CD4-positive, alpha-beta T cell (primary cell): ENCODE measurements at regions not wholly inside any gene's neighbourhood (a gene's known extent, or its start where the extent isn't known, plus 50 kb on each side); places are given as distances from the start of the nearest gene placed in this dataset.

Source experiments
- ATAC-seq: fragments of 200-7000 bp; cut with Tn5 transposase; one replicate; pipeline ENCODE4 v1.10.0; 2022; ENCODE audit warnings: mild to moderate bottlenecking; ENCODE audit not compliant: poor library complexity
- CTCF ChIA-PET: fragments of 350-600 bp; sonication (Branson Sonifier 250); formaldehyde crosslinking; loops from one replicate; lab custom pipeline; 2021; ENCODE audit warnings: antibody characterized with exemption, inconsistent platforms; lab: Charles Lee
- POLR2A ChIA-PET: fragments of 350-600 bp; sonication (Branson Sonifier 250); formaldehyde crosslinking; loops from one replicate; lab custom pipeline; 2021; ENCODE audit warnings: antibody characterized with exemption, inconsistent platforms; lab: Charles Lee
- DNase-seq, 14 experiments: peaks; one replicate each; pipeline ENCODE4 v3.0.0-alpha.2; 2013 to 2020; ENCODE audit warnings: mixed read lengths in 2 of 14
- H3K27ac ChIP-seq, 2 donors: one replicate each; pipeline versions ENCODE4 v1.5.1 to v1.7.0; 2013; ENCODE audit warnings: low read length in 2 of 2, low read depth in 1 of 2, mild to moderate bottlenecking in 1 of 2
- H3K27me3 ChIP-seq, 2 experiments: 1 replicate in 1 of 2; 2 replicates in 1 of 2; pipeline versions ENCODE4 v1.6.1 to v1.7.0; 2013; ENCODE audit warnings: low read length in 2 of 2, control low read depth in 1 of 2, mild to moderate bottlenecking in 1 of 2, moderate library complexity in 1 of 2; ENCODE audit not compliant: insufficient read depth in 2 of 2, control insufficient read depth in 1 of 2
- H3K36me3 ChIP-seq: one replicate; pipeline ENCODE4 v1.6.1; 2013; ENCODE audit warnings: low read length, control low read depth; ENCODE audit not compliant: insufficient read depth
- H3K4me1 ChIP-seq: one replicate; pipeline ENCODE4 v1.6.1; 2013; ENCODE audit warnings: low read length, control low read depth; ENCODE audit not compliant: insufficient read depth
- H3K4me3 ChIP-seq: one replicate; pipeline ENCODE4 v1.5.1; 2013; ENCODE audit warnings: mild to moderate bottlenecking, low read length, moderate library complexity
- H3K9me3 ChIP-seq, 2 experiments: 1 replicate in 1 of 2; 2 replicates in 1 of 2; pipeline versions ENCODE4 v1.6.1 to v1.7.0; 2013; ENCODE audit warnings: low read length in 2 of 2, mild to moderate bottlenecking in 2 of 2, control low read depth in 1 of 2, moderate library complexity in 1 of 2; ENCODE audit not compliant: control insufficient read depth in 1 of 2, insufficient read depth in 1 of 2
- H3K27ac Mint-ChIP-seq: one replicate; pipeline ENCODE4 v1.8.0; 2020; ENCODE audit warnings: mixed read lengths
- H3K27me3 Mint-ChIP-seq: one replicate; pipeline ENCODE4 v1.8.0; 2021; ENCODE audit warnings: mixed read lengths
- H3K36me3 Mint-ChIP-seq: one replicate; pipeline ENCODE4 v1.8.0; 2021; ENCODE audit warnings: low read depth, mixed read lengths
- H3K4me1 Mint-ChIP-seq: one replicate; pipeline ENCODE4 v1.8.0; 2021; ENCODE audit warnings: low read depth, mixed read lengths
- H3K4me3 Mint-ChIP-seq: one replicate; pipeline ENCODE4 v1.8.0; 2020; ENCODE audit warnings: mild to moderate bottlenecking, mixed read lengths
- H3K9me3 Mint-ChIP-seq: one replicate; pipeline ENCODE4 v1.8.0; 2020; ENCODE audit warnings: mixed read lengths
- CTCF ChIP-seq: fragments of 200-600 bp; IDR thresholded peaks from one replicate; pipeline ENCODE4 v1.8.0; 2022; ENCODE audit warnings: antibody characterized with exemption, mild to moderate bottlenecking
- intact Hi-C, 2 experiments: fragments of 100-400 bp; cut with DNase I in 1 of 2; cut with micrococcal nuclease in 1 of 2; formaldehyde crosslinking; loops; one replicate each; pipeline versions ENCODE4 v1.15.1 to v1.9.0; 2023 to 2025; cut with DNase I, micrococcal nuclease

GRCh38 chr20:54339093-54339492 is 131.2 kb downstream of the PFDN4 start:
- no peak for ATAC-seq
- Histone ChIP-seq H3K9me3 (peaks cover 0 to 4% of the 10 kb centered on the region in 2 experiments), H3K4me1 (no peaks in the 10 kb centered on the region), H3K27me3 (no peaks in the 10 kb centered on the region), H3K36me3 (no peaks in the 10 kb centered on the region), H3K4me3 (no peak overlapping the region), H3K27ac (no peak overlapping the region)
- ChIA-PET POLR2A (no interaction called here), CTCF (no interaction called here)
- Mint-ChIP-seq H3K9me3 (peaks cover 3% of the 10 kb centered on the region), H3K4me1 (no peaks in the 10 kb centered on the region), H3K36me3 (no peaks in the 10 kb centered on the region), H3K27ac (no peak overlapping the region), H3K27me3 (peaks cover 11% of the 10 kb centered on the region), H3K4me3 (no peak overlapping the region)
- DNase-seq: no peak
- intact Hi-C loops: no loop called here
- TF ChIP-seq CTCF: no peak

GRCh38 chr20:54340206-54340605 is 132.3 kb downstream of the PFDN4 start:
- Histone ChIP-seq H3K9me3 (peaks cover 0 to 4% of the 10 kb centered on the region in 2 experiments), H3K27me3 (no peaks in the 10 kb centered on the region), H3K4me3 (no peak overlapping the region), H3K27ac (no peak overlapping the region), H3K4me1 (no peaks in the 10 kb centered on the region), H3K36me3 (no peaks in the 10 kb centered on the region)
- intact Hi-C loops: no loop called here
- H3K9me3 Mint-ChIP-seq: no peaks in the 10 kb centered on the region
- ChIA-PET CTCF (no interaction called here), POLR2A (no interaction called here)
- no peak for DNase-seq
- H3K27ac Mint-ChIP-seq: no peak overlapping the region
- TF ChIP-seq CTCF: no peak
- H3K4me3 Mint-ChIP-seq: no peak overlapping the region
- peaks cover 5% of the 10 kb centered on the region for H3K27me3 Mint-ChIP-seq
- no peaks in the 10 kb centered on the region for H3K36me3 Mint-ChIP-seq
- ATAC-seq: no peak
- H3K4me1 Mint-ChIP-seq: no peaks in the 10 kb centered on the region

- ChIA-PET POLR2A (no interaction called here), CTCF (no interaction called here)
- Histone ChIP-seq H3K9me3 (peaks cover 0 to 4% of the 10 kb centered on the region in 2 experiments), H3K4me1 (no peaks in the 10 kb centered on the region), H3K36me3 (no peaks in the 10 kb centered on the region), H3K27me3 (no peaks in the 10 kb centered on the region), H3K4me3 (no peak overlapping the region), H3K27ac (no peak overlapping the region)
- Mint-ChIP-seq H3K9me3 (no peaks in the 10 kb centered on the region), H3K27me3 (peaks cover 5% of the 10 kb centered on the region), H3K27ac (no peak overlapping the region), H3K36me3 (no peaks in the 10 kb centered on the region), H3K4me1 (no peaks in the 10 kb centered on the region), H3K4me3 (no peak overlapping the region)
- DNase-seq: no peak
- TF ChIP-seq CTCF: no peak
- intact Hi-C loops: no loop called here
- ATAC-seq: no peak
Observed at GRCh38 chr20:54340667-54341081, 132.8 kb downstream of the PFDN4 start.
